ENCODE measurements at regions not wholly inside any gene's neighbourhood (a gene's known extent, or its start where the extent isn't known, plus 50 kb on each side); places are given as distances from the start of the nearest gene placed in this dataset.
"Not testable (repeated sequence)": the region's sequence is repeated elsewhere in the genome, so short reads cannot be mapped to it uniquely, and the experiment has no call there.

DNA sequence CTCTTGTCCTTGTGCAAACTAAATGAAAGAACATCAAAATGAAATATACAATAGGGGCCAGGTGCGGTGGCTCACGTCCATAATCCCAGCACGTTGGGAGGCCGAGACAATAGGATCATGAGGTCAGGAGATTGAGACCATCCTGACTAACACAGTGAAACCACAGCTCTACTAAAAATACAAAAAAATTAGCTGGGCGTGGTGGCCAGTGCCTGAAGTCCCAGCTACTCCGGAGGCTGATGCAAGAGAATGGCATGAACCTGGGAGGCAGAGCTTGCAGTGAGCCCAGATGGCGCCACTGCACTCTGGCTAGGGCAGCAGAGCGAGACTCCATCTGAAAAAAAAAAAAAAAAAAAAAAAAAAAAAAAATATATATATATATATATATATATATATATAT, 132.7 kb upstream of the HSFY2 start:
- not testable (repeated sequence) for ATAC-seq

DNA sequence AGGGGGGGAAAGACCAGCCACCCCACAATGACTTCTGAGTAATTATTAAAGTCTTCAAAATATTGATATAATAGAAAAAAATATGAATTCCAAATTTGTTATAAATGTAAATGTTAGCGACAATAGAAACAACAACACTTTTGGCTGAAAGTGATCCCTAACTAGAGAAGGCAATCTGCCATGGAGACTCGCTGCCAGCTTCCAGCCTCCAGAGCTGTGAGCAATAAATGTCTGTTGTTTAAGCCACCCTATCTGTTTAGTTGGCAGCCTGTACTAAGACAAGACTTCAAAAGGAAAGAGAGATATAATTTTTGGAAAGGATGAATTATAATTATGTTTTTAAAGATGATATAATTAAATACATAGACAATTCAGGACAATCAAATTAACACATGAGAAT, 130.8 kb upstream of the HSFY2 start:
- ATAC-seq, result no peak

DNA sequence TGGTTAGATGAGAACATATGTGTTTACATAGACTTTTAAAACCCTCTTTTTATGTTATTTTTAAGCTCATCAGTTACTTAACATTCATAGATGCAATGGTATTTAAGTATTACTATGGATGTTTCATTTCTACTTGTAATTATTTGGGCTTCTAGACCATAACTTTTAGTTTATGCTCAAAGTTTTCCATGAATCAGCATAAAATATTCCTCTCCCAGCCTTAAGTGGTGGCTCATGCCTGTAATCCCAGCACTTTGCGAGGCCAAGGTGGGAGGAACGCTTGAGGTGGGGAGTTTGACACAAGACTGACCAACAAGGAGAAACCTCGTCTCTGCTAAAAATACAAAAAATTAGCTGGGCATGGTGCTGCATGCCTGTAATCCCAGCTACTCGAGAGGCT, 118.5 kb upstream of the HSFY2 start:
- no peak for ATAC-seq

DNA sequence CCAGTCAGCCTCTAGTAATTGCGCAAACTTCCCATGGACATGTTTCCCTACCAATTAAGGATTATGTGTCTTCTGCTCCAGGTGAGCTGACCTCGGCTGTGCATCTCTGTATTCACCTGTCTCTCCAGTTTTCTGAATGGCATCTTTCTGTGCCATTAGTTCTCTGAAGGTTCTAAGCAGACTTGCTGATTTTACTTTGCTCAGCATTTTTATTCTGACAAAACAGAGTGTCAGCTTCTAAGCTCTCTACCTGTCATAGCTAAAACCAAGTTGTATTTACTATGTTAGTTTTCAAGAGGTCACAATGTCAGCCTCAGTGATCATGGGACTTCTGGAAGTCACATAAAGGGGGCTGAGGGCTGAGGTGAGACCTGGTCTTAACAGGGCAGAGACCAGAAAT, 116.0 kb upstream of the HSFY2 start:
- ATAC-seq, result no peak

DNA sequence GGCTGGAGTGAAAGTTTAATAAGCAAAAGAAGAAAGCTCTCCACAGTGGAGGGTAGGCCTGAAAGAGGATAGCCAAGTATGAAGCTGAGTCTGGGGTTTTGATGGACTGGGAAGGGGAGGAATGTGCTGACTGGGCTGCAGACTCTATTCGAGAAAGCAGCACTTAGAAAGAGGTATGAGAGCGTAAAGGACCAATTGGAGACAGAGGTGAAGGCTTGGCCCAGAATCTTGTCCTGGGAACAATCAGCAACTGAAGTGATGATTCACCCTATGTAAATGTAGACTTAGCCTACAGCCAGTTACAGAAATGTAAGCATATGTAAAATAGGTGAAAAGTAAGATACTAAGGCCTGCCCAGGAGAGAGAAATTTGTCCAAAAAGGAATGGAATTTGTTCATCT, 111.2 kb upstream of the HSFY2 start:
- ATAC-seq, result no peak

DNA sequence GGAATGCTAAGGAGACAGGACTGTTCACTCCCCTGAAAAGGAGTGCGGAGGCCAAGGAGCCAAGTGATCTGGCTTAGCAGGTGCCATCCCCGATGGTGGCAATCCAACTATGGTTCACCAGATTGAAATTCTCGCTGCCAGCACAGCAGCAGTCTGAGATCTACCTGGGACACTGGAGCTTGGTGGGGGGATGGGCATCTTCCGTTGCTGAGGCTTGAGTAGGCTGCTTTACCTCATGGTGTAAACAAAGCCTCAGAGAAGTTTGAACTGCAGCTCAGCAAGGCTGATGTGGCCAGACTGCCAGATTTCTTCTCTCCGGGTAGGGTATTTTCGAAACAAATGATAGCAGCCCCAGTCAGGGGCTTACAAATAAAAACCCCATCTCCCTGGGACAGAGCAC, 95.6 kb upstream of the HSFY2 start:
- ATAC-seq, result not testable (repeated sequence)

DNA sequence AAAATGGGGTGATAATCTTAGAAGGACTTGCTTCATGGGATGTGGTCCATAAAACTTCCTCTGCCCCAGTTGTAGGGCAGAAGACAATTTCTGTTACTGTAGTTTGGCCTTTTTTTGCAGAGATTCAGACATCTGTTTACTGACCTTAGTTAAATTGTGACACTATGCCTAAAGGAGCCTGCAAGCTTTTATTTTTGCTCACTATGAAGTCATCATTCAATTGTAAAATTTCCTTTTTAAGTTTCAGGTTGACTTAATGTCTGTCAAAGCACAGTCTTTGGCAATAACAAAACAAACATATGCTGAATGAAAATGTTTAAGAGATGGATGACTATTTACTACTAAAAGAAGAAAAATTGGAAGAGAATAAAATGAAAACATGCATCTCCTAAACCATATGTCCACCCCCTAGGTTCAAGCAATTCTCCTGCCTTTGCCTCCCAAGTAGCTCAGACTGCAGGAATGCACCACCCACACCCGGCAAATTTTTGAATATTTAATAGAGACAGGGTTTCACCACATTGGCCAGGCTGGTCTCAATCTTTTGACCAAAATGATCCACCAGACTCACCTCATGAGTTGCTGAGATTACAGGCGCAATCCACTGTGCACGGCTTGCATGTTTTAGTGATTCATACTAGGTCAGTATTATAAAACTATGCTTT, 93.5 kb upstream of the HSFY2 start:
- ATAC-seq, result not testable (repeated sequence)

DNA sequence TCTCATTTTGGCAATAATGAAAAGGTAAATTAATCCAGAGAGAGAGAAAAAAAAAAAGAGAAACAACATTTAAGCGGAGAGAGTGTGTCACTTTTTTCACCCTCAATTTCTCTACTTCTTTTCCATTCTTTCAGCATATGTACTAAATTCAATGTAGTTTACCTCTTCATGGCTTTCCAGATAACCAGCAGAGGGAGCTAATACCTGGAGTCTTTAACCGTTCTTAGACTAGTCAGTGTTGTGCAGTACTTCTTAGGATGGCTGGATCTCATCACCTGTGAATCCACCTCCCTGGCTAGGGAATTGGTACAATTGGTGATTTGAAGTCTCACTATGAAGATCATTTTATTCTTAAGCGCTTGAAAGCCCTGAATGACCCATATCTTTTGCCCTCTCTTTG, 87.3 kb upstream of the HSFY2 start:
- ATAC-seq, result not testable (repeated sequence)

DNA sequence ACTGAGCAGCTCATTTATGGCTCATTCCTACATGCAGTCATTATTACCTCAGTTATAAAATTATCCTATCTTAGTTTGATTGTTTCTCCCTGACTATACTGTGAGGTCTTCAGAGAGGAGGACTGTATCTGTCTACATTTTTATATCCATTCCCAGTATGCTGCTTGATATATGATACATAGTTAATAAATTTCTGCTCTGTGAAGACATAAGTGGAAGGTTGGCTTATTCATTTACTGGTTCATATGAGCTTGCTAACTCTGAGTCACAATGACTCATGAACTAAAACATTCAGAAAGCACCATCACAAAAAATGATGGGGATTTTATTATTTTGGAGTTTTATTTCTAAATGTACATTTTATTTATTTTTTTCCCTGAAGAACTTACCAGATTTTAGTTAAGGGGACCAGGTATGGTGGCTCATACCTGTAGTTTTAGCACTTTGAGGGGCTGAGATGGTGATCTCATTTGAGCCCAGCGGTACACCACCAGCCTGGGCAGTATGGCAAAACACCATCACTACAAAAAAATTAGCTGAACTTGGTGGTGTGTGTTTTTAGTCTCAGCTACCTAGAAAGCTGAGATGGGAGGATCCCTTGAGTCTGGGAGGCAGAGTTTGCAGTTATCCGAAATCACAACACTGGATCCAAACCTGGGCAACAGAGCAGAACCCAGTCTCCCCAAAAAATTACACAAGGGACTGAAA, 85.1 kb upstream of the HSFY2 start:
- ATAC-seq, result not testable (repeated sequence)

DNA sequence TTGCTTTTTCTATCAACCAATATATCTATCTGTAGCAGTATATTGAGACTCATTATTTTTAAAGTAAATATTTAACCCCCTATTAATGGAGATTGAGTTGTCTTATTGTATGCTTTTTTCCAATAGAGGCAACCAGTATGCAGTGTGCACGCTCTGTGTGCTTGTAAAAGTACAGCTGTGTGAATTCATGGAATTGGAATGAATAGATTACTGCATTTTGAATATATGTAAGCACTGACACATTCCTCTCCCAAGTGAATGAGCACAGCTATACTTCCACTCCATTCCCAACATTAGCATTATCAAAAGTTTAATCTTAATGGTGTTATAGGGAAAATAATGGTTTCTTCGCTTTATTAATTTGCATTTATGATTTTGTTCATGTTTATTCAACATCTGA, 81.6 kb upstream of the HSFY2 start:
- ATAC-seq, result not testable (repeated sequence)

DNA sequence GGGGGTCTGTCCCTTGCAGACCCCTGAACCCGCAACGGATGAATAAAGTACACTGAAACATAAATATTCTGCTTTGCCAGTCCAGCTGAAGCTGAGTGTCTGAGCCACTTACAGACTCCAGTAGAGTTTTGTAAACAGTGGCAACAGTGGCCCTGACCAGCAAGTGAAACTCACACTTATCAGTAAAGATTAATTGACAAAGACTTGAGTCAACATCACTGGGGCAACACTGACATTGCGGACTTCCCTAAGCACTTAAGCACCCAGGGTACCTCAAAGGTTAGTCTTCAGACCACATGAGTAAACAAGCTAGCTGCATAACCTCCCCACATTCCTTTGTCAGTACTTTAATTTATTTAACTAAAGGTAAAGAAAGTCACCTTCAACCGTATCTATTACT, 79.8 kb upstream of the HSFY2 start:
- not testable (repeated sequence) for ATAC-seq

DNA sequence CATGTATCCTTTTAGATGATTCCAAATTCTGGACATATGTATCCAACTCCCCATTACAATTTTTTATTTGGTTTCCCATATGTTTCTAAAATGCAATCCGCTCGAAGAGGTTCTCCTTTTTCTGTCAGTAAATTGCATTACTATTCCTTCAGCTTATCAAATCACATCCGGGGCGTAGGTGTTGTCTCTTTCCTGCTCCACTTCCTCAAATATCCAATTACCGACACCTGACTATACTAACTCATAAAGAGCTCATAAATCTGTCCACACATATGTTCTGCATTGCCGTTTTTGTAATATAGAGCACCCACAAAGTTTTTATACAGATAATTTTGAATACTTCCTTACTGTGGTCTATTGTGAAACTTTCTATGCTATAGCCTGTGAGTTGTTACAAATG, 63.1 kb upstream of the HSFY2 start:
- ATAC-seq, result not testable (repeated sequence)
